HFFc6 (cell line): ENCODE measurements at regions not wholly inside any gene's neighbourhood (a gene's known extent, or its start where the extent isn't known, plus 50 kb on each side); places are given as distances from the start of the nearest gene placed in this dataset.
"Not testable (repeated sequence)": the region's sequence is repeated elsewhere in the genome, so short reads cannot be mapped to it uniquely, and the experiment has no call there.

ENCODE experiments used
- DNase-seq: peaks from one replicate; pipeline ENCODE4 v3.0.0-alpha.2; 2018
- H3K27ac Mint-ChIP-seq: 2 replicates; pipeline ENCODE4 v1.8.0; 2020; ENCODE audit warnings: mild to moderate bottlenecking, mixed read lengths
- H3K27me3 Mint-ChIP-seq: 2 replicates; pipeline ENCODE4 v1.8.0; 2021; ENCODE audit warnings: mild to moderate bottlenecking, moderate library complexity, mixed read lengths; ENCODE audit not compliant: insufficient read depth
- H3K36me3 Mint-ChIP-seq: 2 replicates; pipeline ENCODE4 v1.8.0; 2021; ENCODE audit warnings: low read depth, mixed read lengths
- H3K4me1 Mint-ChIP-seq: 2 replicates; pipeline ENCODE4 v1.8.0; 2020; ENCODE audit warnings: low read depth, mixed read lengths
- H3K4me3 Mint-ChIP-seq: 2 replicates; pipeline ENCODE4 v1.8.0; 2020; ENCODE audit warnings: mild to moderate bottlenecking, moderate library complexity, mixed read lengths
- H3K9me3 Mint-ChIP-seq: 2 replicates; pipeline ENCODE4 v1.8.0; 2020; ENCODE audit warnings: mild to moderate bottlenecking, mixed read lengths
- TF ChIP-seq, protein P1 (sequence below): fragments of 200-600 bp; sonication (generic); IDR thresholded peaks from 2 replicates; pipeline ENCODE4 v1.5.0; 2021; ENCODE audit warnings: antibody characterized with exemption, mild to moderate bottlenecking

DNA sequence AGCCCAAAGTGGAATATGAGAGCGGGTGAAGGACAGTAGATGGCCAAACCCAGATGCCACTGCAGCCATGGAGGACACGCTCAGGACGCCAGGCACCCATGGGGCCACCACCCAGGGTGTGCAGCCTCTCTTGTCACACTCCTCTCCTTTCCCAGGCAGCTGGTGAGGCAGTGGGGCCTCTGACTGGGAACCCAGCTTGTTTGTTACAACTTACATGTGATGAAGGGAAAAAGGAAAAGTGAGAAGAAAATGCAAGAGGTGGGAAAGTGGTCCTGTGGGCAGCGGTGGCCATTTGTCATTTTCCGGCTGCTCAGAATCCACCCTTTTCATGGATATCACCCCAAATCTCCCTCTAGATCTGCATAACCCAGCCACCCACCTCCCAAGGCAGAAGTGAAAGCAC is 62.7 kb upstream of the UNC5A start:
- no peaks in the 10 kb centered on the region for H3K4me1 Mint-ChIP-seq
- H3K36me3 Mint-ChIP-seq = no peaks in the 10 kb centered on the region
- H3K4me3 Mint-ChIP-seq = no peak overlapping the region
- no peak overlapping the region for H3K27ac Mint-ChIP-seq
- H3K27me3 Mint-ChIP-seq = peaks cover 60% of the 10 kb centered on the region
- DNase-seq = no peak
- no peaks in the 10 kb centered on the region; the same call in 1 of the 2 replicates for H3K9me3 Mint-ChIP-seq
- TF ChIP-seq, protein P1, sequence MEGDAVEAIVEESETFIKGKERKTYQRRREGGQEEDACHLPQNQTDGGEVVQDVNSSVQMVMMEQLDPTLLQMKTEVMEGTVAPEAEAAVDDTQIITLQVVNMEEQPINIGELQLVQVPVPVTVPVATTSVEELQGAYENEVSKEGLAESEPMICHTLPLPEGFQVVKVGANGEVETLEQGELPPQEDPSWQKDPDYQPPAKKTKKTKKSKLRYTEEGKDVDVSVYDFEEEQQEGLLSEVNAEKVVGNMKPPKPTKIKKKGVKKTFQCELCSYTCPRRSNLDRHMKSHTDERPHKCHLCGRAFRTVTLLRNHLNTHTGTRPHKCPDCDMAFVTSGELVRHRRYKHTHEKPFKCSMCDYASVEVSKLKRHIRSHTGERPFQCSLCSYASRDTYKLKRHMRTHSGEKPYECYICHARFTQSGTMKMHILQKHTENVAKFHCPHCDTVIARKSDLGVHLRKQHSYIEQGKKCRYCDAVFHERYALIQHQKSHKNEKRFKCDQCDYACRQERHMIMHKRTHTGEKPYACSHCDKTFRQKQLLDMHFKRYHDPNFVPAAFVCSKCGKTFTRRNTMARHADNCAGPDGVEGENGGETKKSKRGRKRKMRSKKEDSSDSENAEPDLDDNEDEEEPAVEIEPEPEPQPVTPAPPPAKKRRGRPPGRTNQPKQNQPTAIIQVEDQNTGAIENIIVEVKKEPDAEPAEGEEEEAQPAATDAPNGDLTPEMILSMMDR = no peak

DNA sequence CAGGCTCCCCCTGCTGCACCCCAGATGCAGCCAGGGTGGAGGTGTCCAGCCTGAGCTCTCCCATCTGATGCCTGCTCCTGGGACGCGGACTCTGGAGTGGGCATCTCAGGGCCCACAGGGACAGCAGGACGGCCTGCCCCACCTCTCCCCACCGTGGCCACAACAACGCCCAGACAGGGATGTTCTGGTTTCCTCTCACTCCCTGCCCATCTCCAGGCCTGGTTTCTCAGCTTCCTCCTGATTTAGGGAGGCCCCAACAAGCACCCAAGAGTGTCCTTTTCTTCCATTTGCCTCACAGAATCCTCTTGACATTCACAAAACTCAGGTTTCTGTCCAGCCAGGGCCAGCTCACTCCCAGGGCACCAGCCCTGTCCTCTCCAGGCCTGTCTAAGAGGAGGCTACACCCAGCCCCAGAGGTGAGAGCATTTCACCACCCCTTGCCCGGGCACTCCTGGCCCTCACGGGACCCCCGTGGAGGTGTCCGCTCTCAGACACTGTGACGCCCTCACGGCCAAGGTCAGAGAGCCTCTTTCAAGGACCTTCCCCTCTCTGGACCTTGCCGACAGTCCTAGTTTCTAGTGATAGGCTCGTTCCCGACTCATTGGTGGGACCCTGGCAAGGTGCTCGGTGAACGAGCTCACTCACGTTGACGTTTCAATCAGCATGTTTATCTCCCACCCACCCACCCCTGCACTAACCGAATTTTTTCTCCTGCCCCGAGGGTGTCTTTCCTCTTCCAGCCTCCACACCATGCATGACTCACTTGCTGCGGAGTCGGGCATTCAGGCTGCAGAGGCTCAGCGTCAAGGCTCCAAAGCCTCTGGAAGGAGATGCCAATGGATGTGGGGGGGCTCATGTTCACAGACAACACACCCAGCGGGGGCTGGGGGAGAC is 62.0 kb upstream of the UNC5A start:
- H3K9me3 Mint-ChIP-seq = no peaks in the 10 kb centered on the region; the same call in 1 of the 2 replicates
- H3K27ac Mint-ChIP-seq = no peak overlapping the region
- H3K36me3 Mint-ChIP-seq = no peaks in the 10 kb centered on the region
- no peaks in the 10 kb centered on the region for H3K4me1 Mint-ChIP-seq
- peaks cover 58% of the 10 kb centered on the region for H3K27me3 Mint-ChIP-seq
- H3K4me3 Mint-ChIP-seq = no peak overlapping the region
- TF ChIP-seq, protein P1 = no peak
- DNase-seq = no peak

DNA sequence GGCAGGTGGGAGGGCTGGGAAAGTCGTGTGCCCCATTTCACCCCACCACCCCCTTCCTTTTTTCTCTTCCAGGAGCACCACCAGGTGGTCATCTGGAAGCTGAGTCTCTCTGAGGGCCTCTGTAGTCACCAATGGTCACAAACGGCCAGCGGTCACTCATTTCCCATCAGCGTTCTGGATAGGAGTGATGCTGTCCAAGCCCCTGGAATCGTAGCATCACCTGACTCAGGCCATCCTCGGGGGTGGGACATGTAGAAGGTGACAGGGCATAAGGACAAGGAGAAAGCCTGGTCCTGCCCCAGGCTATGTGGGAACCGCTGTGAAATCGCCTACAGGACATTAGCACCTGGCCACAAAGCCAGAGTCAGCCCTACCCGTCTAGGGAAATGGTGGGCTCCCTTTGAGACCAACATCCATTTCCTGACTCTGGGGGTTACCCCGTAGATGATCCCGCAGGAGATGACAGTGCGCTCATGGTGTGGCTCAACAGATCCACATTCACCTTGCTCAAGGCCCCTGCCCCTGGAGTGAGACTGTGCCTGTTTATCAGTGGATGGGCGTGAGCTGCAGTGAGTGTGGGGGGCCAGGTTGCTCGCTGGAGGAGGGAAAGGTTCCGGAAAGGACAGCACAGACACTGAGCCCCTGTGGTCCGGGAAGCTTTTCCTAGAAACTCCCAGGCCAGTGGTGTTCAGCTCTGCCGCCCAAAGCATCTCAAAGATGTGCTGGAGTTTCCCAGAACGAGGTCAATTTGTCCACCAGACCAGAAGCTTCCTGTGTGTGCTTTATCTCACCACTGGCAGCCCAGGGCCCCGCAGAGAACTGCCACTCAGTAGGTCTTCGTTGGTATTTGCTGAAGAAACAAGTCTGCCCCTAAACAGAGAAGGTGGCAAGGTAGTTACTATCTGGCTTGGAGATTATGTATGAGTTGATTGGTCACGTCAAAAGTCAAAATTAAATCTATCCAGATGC is 61.1 kb upstream of the UNC5A start:
- no peak overlapping the region for H3K27ac Mint-ChIP-seq
- H3K27me3 Mint-ChIP-seq = peaks cover 51% of the 10 kb centered on the region
- H3K36me3 Mint-ChIP-seq = no peaks in the 10 kb centered on the region
- TF ChIP-seq, protein P1 = no peak
- no peaks in the 10 kb centered on the region for H3K4me1 Mint-ChIP-seq
- DNase-seq = no peak
- H3K9me3 Mint-ChIP-seq = peaks cover 2% of the 10 kb centered on the region
- no peak overlapping the region for H3K4me3 Mint-ChIP-seq

DNA sequence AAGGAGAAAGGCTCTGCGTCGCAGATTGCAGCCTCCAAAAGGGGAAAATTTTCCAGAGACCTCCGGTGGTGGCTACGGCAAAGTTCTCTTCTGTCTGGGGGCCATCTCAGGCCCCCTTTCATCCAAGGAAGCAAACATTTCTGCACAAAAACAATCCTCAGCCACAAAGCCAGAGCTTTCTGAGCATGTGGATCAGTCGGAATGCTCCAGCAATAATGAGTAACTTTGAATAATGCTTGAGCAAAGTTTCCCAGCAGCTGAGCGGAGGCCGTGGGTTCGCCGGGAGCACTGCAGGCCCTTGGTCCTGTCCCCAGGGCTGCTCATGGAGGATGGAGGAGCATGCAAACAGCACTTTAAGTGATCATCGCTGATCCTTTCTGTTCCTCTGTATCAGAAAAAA is 60.2 kb upstream of the UNC5A start:
- H3K27ac Mint-ChIP-seq = no peak overlapping the region
- no peak for DNase-seq
- no peak overlapping the region for H3K4me3 Mint-ChIP-seq
- H3K36me3 Mint-ChIP-seq = no peaks in the 10 kb centered on the region; the same call in 1 of the 2 replicates
- H3K4me1 Mint-ChIP-seq = no peaks in the 10 kb centered on the region
- H3K27me3 Mint-ChIP-seq = peaks cover 50% of the 10 kb centered on the region
- TF ChIP-seq, protein P1 = no peak
- H3K9me3 Mint-ChIP-seq = peaks cover 8% of the 10 kb centered on the region

DNA sequence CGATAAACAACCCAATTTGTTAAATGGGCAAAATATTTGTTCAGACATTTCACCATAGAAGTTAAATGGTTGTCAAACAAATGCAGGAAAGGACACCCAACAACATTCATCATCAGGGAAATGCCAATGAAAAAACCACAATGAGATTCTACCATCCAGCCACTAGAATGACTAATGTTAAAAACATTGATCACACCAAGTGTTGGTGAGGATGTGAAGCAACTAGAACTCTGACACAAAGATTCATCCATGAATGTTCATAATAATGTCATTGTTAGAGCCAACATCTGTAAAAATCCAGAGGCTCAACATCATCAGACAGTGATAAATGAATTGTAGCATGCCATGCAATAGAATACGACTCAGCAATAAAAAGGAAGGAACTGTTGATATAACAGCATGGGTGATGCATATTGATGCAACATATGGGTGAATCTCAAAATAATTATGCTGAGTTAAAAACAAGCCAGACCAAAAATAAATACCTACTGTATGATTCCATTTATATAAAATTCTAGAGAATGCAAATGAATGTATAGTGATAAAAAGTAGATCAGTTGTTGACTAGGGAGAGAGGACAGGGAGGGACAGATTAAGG is 55.9 kb upstream of the UNC5A start:
- H3K9me3 Mint-ChIP-seq = peaks cover 8% of the 10 kb centered on the region

DNA sequence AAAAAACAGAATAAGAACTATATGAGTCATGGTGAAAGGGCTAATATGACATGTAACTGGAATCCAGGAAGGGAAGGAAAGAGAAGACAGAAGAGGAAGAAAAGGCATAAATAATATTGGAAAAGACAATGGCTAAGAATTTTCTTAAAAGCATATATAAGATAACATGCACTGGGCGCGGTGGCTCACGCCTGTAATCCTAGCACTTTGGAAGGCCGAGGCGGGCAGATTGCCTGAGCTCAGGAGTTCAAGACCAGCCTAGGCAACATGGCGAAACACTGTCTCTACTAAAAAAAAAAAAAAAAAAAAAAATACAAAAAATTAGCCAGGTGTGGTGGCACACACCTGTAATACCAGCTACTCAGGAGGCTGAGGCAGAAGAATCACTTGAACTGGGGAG is 54.8 kb upstream of the UNC5A start:
- H3K9me3 Mint-ChIP-seq, H3K27ac Mint-ChIP-seq, H3K36me3 Mint-ChIP-seq, DNase-seq, H3K4me1 Mint-ChIP-seq, H3K4me3 Mint-ChIP-seq: not testable (repeated sequence)
- H3K27me3 Mint-ChIP-seq = peaks cover 20% of the 10 kb centered on the region

More for the DNA sequence above, 55.9 kb upstream of the UNC5A start:
- Mint-ChIP-seq H3K27ac (no peak overlapping the region), H3K36me3 (no peaks in the 10 kb centered on the region; the same call in 1 of the 2 replicates), H3K4me3 (no peak overlapping the region), H3K4me1 (no peaks in the 10 kb centered on the region), H3K27me3 (peaks cover 27% of the 10 kb centered on the region)
- DNase-seq = peak; percentile 4
- TF ChIP-seq, protein P1 = no peak

DNA sequence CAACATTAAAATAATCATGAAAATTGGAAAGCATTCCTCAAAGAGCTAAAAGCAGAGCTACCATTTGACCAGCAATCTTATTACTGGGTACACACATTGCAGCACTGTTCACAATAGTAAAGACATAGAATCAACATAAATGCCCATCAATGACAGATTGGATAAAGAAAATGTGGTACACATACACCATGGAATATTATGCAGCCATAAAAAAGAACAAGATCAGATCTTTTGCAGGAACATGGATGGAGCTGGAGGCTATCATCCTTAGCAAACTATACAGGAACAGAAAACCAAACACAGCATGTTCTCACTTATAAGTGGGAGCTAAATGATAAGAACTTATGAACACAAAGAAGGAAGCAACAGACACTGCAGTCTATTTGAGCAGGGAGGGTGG is 52.8 kb upstream of the UNC5A start:
- H3K27ac Mint-ChIP-seq, DNase-seq, H3K4me3 Mint-ChIP-seq, H3K4me1 Mint-ChIP-seq, H3K36me3 Mint-ChIP-seq, H3K9me3 Mint-ChIP-seq: not testable (repeated sequence)
- peaks cover 11% of the 10 kb centered on the region for H3K27me3 Mint-ChIP-seq
